Activated CD4-positive, alpha-beta T cell treated with anti-CD3 and anti-CD28 coated beads, Interleukin-2, amount 50 U/mL, for 16 hours (primary cell): ENCODE measurements at regions not wholly inside any gene's neighbourhood (a gene's known extent, or its start where the extent isn't known, plus 50 kb on each side); places are given as distances from the start of the nearest gene placed in this dataset.
"Not testable (repeated sequence)": the region's sequence is repeated elsewhere in the genome, so short reads cannot be mapped to it uniquely, and the experiment has no call there.

Source experiments
- DNase-seq: peaks from one replicate; pipeline ENCODE4 v3.0.0-alpha.2; 2020

GRCh38 chr11:121895919-121896318 lies 220.1 kb downstream of the BLID start:
- no peak for DNase-seq

- DNase-seq = no peak
Measured at GRCh38 chr11:121894581-121894980, 221.4 kb downstream of the BLID start.

GRCh38 chr11:121892863-121893262 lies 223.2 kb downstream of the BLID start:
- DNase-seq = no peak

GRCh38 chr11:121892131-121892681 lies 223.8 kb downstream of the BLID start:
- DNase-seq = no peak

GRCh38 chr11:121890946-121891515 lies 225.0 kb downstream of the BLID start:
- DNase-seq = no peak

GRCh38 chr11:121890377-121890776 lies 225.6 kb downstream of the BLID start:
- DNase-seq = no peak

- DNase-seq = no peak
Measured at GRCh38 chr11:121889931-121890330, 226.1 kb downstream of the BLID start.

DNA sequence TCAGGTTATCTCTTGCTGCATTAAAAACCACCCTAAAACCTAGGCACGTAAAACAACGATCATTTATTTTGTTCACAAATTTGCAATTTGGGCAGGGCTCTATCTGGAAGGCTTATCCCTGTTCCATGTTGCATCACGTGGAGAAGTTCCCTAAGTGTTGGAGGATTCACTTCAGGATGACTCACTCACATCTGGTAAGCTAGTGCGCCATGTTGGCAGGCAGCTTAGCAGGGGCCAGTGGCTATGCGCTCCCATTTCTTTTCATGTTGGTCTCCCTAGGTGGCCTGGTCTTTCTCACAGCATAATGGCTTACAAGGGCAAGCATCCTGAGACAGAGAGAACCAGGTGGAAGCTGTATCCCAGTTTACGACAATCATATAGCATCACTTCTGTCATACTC lies 226.8 kb downstream of the BLID start:
- no peak for DNase-seq

DNA sequence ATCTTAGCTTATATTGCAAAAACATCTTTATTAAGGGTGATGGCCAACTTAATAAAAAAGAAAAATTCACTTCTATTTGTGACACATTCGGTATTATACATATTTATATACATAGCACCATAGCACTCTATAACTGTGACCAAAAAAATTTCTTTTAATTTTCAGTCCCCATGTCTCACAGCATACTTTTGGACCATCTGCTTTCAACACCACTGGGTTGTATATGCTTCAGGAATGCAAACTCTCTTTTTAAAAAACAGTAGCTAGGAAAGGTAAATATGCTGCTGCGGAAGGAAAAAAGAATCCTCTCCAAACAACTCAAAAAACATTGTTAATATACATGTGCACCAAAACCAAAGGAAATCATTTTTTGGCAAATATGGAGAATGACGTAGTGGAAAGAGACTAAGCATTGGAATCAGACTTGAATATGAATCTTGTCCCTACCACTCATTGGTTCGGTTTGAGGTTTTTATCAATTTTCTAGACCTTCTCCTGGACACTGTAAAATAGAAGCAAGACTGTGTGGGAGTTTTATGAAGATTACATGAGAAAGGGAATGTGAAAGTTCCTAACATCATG lies 227.9 kb downstream of the BLID start:
- no peak for DNase-seq

- DNase-seq = no peak
Measured at GRCh38 chr11:121887569-121887968, 228.4 kb downstream of the BLID start.

GRCh38 chr11:121886996-121887395 lies 229.0 kb downstream of the BLID start:
- DNase-seq = no peak

DNA sequence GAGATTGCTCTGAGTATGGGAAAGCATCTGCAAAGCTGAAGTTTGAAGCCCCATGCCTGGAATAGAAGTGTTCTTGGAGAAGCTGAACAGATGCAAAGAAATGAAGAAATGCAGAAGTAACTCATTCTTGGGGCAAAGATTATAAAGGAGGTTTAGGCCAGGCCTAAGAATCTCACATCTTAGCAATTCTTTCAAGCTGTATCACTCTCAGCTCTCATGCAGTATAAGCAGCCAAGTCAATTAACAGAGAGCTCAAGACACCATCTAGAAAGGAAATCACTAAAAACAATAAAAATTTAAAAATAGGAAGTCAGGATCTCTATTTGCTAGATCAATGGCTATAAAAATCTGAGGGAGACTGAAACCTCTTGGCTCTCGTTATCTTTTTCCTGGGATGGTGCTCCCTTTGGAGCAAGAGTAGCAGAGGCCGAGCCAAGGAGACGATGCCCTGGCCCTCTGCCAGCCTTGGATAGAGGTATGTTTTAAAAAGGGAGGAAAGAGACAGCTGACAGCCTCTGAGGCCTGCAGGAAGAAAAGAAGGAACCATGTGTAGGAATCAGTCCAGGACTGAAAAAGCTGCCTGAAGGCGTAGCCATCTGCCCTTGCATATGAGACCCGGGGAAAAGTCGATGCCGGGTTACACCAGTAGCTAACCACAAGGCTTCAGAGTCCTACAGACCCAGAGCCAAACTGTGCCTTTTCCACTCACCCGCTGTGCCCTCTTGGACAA lies 229.8 kb downstream of the BLID start:
- DNase-seq = no peak

GRCh38 chr11:121884626-121885025 lies 231.4 kb downstream of the BLID start:
- no peak for DNase-seq

- no peak for DNase-seq
Measured at GRCh38 chr11:121881806-121882205, 234.2 kb downstream of the BLID start.

- no peak for DNase-seq
Measured at GRCh38 chr11:121877152-121877551, 238.9 kb downstream of the BLID start.

DNA sequence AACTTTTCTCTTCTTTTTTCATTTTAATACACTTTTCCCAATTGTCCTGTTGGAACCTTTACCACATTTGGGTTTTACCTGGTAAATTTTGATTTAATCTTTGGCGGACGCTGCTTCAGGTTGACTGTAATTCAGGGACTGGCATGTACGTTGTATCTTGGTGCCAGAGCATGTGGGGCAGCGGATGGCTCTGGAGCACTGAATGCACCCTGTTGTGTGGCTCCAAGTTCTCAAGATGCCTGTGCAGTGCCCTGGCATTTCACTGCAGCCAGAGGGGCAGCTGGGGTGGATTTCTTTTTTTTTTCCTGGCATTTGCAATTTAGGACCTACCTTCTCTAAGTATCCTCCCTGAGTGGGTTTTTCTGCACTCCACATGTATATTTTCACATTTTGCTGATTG lies 242.2 kb downstream of the BLID start:
- no peak for DNase-seq

DNA sequence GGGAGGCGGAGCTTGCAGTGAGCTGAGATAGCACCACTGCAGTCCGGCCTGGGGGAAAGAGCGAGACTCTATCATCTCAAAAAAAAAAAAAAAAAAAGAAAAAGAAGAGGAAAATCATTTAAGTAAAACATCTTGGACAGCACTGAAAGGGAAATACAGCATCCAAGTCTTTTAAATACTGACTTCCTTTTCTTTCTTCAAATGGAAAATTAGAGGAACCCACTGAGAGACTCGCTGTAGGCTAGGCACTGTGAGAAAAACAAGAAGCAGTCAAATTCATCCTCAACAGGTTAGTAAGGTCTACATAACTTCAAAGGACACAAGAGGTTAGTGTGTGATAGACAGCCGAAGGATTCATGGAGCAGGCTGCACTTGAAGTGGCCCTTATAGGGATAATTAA lies 243.7 kb downstream of the BLID start:
- no peak for DNase-seq

- DNase-seq = no peak
Measured at GRCh38 chr11:121870206-121871045, 245.6 kb downstream of the BLID start.

DNA sequence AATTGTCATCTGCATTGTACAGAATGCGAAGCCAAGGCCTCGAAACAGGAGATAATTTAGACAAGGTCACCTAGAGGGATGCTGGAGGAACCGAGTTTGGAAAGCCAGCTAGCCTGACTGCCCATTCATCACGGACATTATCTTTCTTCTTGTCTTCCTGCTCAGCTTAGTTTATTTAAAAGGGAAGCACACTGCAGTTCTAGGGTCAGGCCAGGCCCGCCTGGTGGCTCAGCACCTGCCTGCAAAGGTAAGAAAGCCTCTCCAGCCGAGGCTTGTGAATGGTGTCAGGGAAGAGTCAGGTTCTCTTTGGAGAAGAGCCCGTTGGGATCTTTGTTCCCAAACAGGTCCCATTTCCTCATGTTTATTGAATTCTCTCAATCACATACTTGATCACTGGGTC lies 246.5 kb downstream of the BLID start:
- DNase-seq = no peak

DNA sequence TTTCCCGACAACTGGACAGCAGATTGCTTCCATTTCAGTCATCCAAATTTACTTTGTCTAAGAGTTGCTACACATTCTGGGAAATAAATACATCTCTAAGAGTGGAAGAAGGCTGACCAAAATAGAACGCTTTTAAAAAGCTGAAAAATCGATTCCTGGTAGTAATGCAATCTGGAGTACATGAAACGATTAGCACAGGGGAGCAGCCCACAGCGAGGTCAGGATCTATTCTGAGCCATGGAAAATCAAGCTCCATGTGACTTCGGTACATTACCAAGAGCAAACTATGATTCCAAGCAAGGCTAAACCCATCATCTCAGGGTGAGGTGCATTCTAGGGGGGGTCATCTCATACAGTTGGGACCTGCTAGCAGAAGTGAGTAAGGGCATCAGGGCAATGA lies 249.3 kb downstream of the BLID start:
- DNase-seq = no peak

DNA sequence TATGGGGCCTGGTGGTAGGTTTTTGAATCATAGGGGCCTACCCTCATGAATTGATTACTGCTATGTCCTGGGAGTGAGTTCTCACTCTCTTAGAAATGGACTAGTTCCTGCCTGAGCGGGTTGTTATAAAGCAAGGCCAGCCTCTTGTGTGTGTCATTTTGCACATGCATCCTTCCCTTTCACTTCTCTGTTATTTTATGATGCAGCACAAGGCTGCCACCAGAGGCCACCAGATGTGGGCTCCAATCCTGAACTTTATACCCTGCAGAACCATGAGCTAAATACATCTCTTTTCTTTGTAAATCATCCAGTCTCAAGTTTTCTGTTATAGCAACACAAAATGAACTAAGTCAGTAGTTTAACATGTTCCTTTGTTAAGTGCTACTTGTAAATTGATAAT lies 251.4 kb downstream of the BLID start:
- no peak for DNase-seq

- DNase-seq = no peak
Measured at GRCh38 chr11:121863126-121863525, 252.9 kb downstream of the BLID start.

- not testable (repeated sequence) for DNase-seq
Measured at GRCh38 chr11:121855138-121855537, 260.9 kb downstream of the BLID start.
